ENCODE measurements at regions not wholly inside any gene's neighbourhood (a gene's known extent, or its start where the extent isn't known, plus 50 kb on each side); places are given as distances from the start of the nearest gene placed in this dataset.

- DNase-seq: no peak
These were observed 180.6 kb downstream of the IRS1 start for GRCh38 chr2:226618875-226619605.

GRCh38 chr2:226618544-226618874 lies 181.1 kb downstream of the IRS1 start:
- DNase-seq: no peak

GRCh38 chr2:226615891-226616290 lies 183.7 kb downstream of the IRS1 start:
- DNase-seq: no peak

GRCh38 chr2:226611944-226612318 lies 187.7 kb downstream of the IRS1 start:
- no peak for DNase-seq

- DNase-seq: no peak
These were observed 188.2 kb downstream of the IRS1 start for GRCh38 chr2:226611196-226611943.

GRCh38 chr2:226609366-226609765 lies 190.3 kb downstream of the IRS1 start:
- DNase-seq: no peak

GRCh38 chr2:226608451-226608850 lies 191.2 kb downstream of the IRS1 start:
- no peak for DNase-seq

GRCh38 chr2:226607379-226607778 lies 192.2 kb downstream of the IRS1 start:
- DNase-seq: no peak

- no peak for DNase-seq
These were observed 194.0 kb downstream of the IRS1 start for GRCh38 chr2:226605642-226606041.

- DNase-seq: no peak
These were observed 196.0 kb downstream of the IRS1 start for GRCh38 chr2:226603606-226604005.

GRCh38 chr2:226601881-226602662 lies 197.5 kb downstream of the IRS1 start:
- no peak for DNase-seq

GRCh38 chr2:226600802-226601201 lies 198.8 kb downstream of the IRS1 start:
- DNase-seq: no peak

GRCh38 chr2:226600184-226600583 lies 199.4 kb downstream of the IRS1 start:
- no peak for DNase-seq

GRCh38 chr2:226589043-226589442 lies 210.6 kb downstream of the IRS1 start:
- no peak for DNase-seq

- no peak for DNase-seq
These were observed 214.5 kb downstream of the IRS1 start for GRCh38 chr2:226585130-226585561.

- no peak for DNase-seq
These were observed 215.0 kb downstream of the IRS1 start for GRCh38 chr2:226584518-226585055.

- DNase-seq: no peak
These were observed 215.9 kb downstream of the IRS1 start for GRCh38 chr2:226583715-226584114.

GRCh38 chr2:226581661-226582060 lies 218.0 kb downstream of the IRS1 start:
- DNase-seq: no peak

- DNase-seq: no peak
These were observed 218.6 kb downstream of the IRS1 start for GRCh38 chr2:226581004-226581403.

- DNase-seq: no peak
These were observed 219.2 kb downstream of the IRS1 start for GRCh38 chr2:226580403-226580802.

- DNase-seq: no peak
These were observed 220.1 kb downstream of the IRS1 start for GRCh38 chr2:226579519-226579918.

- no peak for DNase-seq
These were observed 220.7 kb downstream of the IRS1 start for GRCh38 chr2:226578879-226579278.

GRCh38 chr2:226578373-226578772 lies 221.2 kb downstream of the IRS1 start:
- DNase-seq: no peak

Data from effector CD4-positive, alpha-beta T cell (primary cell).